HG02678 (cell line): ENCODE measurements at regions not wholly inside any gene's neighbourhood (a gene's known extent, or its start where the extent isn't known, plus 50 kb on each side); places are given as distances from the start of the nearest gene placed in this dataset.
"Not testable (repeated sequence)": the region's sequence is repeated elsewhere in the genome, so short reads cannot be mapped to it uniquely, and the experiment has no call there.

Source experiments
- ATAC-seq: cut with Tn5 transposase; IDR thresholded peaks from one replicate; pipeline ENCODE4 v1.9.1; 2021; ENCODE audit warnings: mild to moderate bottlenecking, moderate library complexity; ENCODE audit not compliant: unreplicated experiment

- no peak for ATAC-seq
Measured at GRCh38 chr5:83810511-83810910, 89.9 kb upstream of the HAPLN1 start.

DNA sequence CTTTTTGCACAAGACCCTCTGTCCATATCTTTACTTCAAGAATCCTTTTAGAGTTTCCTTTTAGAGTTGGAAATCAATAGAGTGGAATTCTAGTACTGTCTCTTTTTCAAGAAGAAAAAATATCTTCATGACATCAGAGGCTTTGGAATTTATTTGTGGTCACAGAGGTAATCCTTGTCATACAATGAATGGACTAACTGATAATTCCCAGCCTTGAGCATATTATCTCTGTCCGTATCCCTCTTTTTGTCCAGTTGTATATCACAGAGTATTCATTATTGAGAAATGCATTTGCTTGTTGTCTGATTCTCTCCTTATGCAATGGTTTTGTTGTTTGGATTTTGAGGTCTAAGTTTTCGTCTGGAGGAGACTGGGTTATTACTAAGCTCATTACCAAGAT lies 82.0 kb upstream of the HAPLN1 start:
- ATAC-seq: no peak

- ATAC-seq: no peak
Measured at GRCh38 chr5:83800201-83800600, 79.5 kb upstream of the HAPLN1 start.

DNA sequence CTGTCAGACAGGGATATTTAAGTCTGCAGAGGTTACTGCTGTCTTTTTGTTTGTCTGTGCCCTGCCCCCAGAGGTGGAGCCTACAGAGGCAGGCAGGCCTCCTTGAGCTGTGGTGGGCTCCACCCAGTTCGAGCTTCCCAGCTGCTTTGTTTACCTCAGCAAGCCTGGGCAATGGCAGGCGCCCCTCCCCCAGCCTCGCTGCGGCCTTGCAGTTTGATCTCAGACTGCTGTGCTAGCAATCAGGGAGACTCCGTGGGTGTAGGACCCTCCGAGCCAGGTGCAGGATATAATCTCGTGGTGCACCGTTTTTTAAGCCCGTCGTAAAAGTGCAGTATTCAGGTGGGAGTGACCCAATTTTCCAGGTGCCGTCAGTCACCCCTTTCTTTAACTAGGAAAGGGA lies 78.4 kb upstream of the HAPLN1 start:
- not testable (repeated sequence) for ATAC-seq

- no peak for ATAC-seq
Measured at GRCh38 chr5:83789371-83789770, 68.7 kb upstream of the HAPLN1 start.

DNA sequence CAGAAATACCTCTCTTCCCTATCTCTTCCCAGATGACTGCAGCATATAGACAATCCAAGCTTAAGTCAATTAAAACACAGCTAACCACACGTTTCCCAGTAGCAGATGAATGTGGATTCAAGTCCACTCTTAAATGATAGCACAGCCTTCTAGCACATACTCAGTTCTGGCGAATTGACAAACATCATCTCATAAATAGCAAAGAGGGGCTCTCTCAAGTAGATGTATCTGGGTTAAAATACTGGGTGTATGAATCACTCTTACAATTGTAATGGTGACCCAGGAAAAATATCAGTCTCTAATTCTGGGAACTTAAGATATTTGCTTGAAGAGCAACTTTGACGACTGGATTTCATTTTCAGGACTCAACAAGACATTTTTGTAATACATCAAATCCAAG lies 67.0 kb upstream of the HAPLN1 start:
- no peak for ATAC-seq

DNA sequence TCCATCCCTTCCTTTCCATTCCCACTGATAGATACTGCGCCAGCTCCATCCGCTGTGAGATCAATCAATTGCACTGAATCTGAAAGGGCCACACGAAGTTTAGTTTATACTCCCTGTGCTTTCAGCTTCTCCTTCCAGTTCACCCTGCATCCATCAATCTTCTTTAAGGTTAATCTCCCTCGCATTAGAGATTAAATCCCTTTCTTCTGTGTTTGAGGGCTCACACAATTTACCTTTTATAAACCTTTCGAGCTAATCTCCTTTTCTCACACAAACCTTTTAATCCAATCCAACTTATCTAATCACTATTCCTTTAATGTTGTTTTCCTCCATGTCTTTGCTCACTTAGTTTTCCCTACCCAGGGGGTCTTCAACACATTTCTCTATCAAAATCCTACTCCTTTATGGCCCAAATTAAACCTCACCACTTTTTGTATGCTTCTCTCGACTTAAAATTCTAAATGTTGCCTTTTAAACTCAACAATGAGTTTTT lies 64.6 kb upstream of the HAPLN1 start:
- ATAC-seq: no peak

- no peak for ATAC-seq
Measured at GRCh38 chr5:83780699-83781350, 60.2 kb upstream of the HAPLN1 start.

DNA sequence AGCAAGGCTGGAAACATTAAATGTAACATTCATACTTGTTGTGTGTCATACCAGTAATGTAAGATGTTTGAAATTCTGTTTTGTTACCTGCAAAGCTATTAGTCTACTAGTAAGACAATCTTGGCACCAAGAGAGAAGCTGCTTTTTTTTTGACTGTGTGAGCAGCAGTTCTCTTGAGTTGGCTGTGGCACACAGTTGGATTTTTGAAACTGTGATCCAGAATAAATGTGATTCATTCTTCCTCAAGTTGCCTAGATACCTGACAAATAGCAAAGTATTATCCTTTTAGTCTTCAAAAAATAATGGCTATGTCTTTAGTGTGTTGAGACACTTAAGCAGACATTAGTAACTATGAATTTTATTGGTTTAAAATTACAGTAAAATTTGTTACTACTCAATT lies 57.2 kb upstream of the HAPLN1 start:
- no peak for ATAC-seq

DNA sequence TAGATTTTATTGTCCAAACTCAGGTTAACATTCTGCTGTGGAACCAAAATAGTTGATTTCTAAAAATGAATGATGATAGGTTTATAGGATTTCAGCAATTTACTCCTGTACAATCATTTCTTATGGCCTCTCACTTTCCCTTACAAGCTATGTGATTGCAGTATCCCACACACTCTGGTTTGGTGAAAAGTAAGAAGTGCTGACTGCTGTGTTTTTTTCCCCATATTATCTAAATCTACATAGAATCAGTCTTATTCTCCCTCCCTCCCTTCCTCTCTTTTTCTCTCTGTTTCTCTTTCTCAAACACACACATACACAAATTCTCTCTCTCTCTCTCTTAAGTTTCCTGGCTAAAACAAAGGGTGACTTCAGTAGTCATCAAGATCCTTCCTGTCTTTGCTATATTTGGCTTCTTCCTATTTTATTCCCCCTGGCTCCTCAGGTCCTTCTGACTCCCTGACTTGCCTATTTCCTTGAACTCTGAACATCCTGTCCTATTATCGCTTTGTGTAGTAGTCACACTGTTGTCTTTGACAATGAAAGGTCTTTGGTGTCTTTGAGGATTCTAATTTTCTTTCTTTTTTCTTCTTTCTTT lies 55.9 kb upstream of the HAPLN1 start:
- no peak for ATAC-seq
